HG03066 (cell line): ENCODE measurements at regions not wholly inside any gene's neighbourhood (a gene's known extent, or its start where the extent isn't known, plus 50 kb on each side); places are given as distances from the start of the nearest gene placed in this dataset.

Experiments used
- ATAC-seq: cut with Tn5 transposase; IDR thresholded peaks from one replicate; pipeline ENCODE4 v1.9.1; 2021; ENCODE audit warnings: low read depth; ENCODE audit not compliant: unreplicated experiment

GRCh38 chr20:22507240-22507961 is 77.0 kb downstream of the FOXA2 start:
- no peak for ATAC-seq

GRCh38 chr20:22506827-22507226 is 77.5 kb downstream of the FOXA2 start:
- no peak for ATAC-seq

- no peak for ATAC-seq
These were observed 79.5 kb downstream of the FOXA2 start for GRCh38 chr20:22504829-22505377.

- ATAC-seq, result no peak
These were observed 80.8 kb downstream of the FOXA2 start for GRCh38 chr20:22503577-22503976.

GRCh38 chr20:22502731-22503191 is 81.6 kb downstream of the FOXA2 start:
- ATAC-seq, result no peak

- ATAC-seq, result no peak
These were observed 82.6 kb downstream of the FOXA2 start for GRCh38 chr20:22501566-22502344.

- no peak for ATAC-seq
These were observed 83.3 kb downstream of the FOXA2 start for GRCh38 chr20:22501034-22501433.

- ATAC-seq, result no peak
These were observed 84.7 kb downstream of the FOXA2 start for GRCh38 chr20:22499515-22500166.

- no peak for ATAC-seq
These were observed 87.6 kb downstream of the FOXA2 start for GRCh38 chr20:22496817-22497216.

- ATAC-seq, result no peak
These were observed 88.6 kb downstream of the FOXA2 start for GRCh38 chr20:22495789-22496188.

GRCh38 chr20:22495172-22495571 is 89.2 kb downstream of the FOXA2 start:
- no peak for ATAC-seq

GRCh38 chr20:22492497-22492896 is 91.9 kb downstream of the FOXA2 start:
- no peak for ATAC-seq

- no peak for ATAC-seq
These were observed 93.2 kb downstream of the FOXA2 start for GRCh38 chr20:22491194-22491505.

- no peak for ATAC-seq
These were observed 93.8 kb downstream of the FOXA2 start for GRCh38 chr20:22490287-22491193.

GRCh38 chr20:22489626-22490286 is 94.6 kb downstream of the FOXA2 start:
- no peak for ATAC-seq

GRCh38 chr20:22480336-22480735 is 104.0 kb downstream of the FOXA2 start:
- no peak for ATAC-seq

GRCh38 chr20:22475662-22476061 is 108.7 kb downstream of the FOXA2 start:
- peak; percentile 84 for ATAC-seq

GRCh38 chr20:22474224-22474623 is 110.1 kb downstream of the FOXA2 start:
- no peak for ATAC-seq

- ATAC-seq, result no peak
These were observed 111.1 kb downstream of the FOXA2 start for GRCh38 chr20:22473293-22473692.
